Keratinocyte (primary cell): ENCODE measurements at regions not wholly inside any gene's neighbourhood (a gene's known extent, or its start where the extent isn't known, plus 50 kb on each side); places are given as distances from the start of the nearest gene placed in this dataset.

ENCODE experiments used
- CTCF ChIP-seq, 3 experiments: IDR thresholded peaks in 1 of 3; conservative IDR thresholded peaks in 1 of 3; optimal IDR thresholded peaks in 1 of 3; 2 replicates in 2 of 3; 3 replicates in 1 of 3; pipeline versions ENCODE3 to v1.5.1; 2011; ENCODE audit warnings: low read length in 3 of 3, mild to moderate bottlenecking in 3 of 3, moderate library complexity in 2 of 3, control low read depth in 1 of 3, inconsistent platforms in 1 of 3; ENCODE audit not compliant: insufficient read depth in 2 of 3; ENCODE audit errors: extremely low read depth in 1 of 3
- EZH2 ChIP-seq: IDR thresholded peaks from one replicate; pipeline ENCODE4 v1.6.1; 2012; ENCODE audit warnings: inconsistent platforms, mild to moderate bottlenecking, low read length, moderate library complexity

DNA sequence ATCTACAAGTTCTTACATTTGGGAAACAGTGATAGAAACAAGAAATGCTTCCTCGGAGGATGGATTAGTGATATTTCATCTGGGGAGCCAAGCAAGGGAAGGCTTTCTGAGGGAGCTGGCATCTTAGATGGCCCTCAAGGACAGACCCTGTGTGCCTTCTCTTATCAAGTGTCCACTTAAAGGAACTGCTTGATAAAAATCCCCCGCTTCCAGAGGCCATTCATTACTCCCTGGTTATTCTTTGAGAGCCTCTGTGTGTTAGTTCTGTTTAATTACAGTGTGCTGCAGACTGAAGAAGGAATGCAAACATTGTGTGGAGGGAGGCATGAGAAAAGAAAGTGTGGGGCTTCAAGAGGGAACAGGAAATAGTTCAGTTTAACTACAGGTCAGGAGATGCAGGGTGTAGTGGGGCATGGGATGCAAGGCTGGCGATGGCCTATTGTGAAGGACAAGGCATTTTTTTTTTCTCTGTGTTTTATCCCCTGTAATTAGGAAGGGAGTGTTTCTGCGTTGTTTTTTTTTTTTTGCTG, 145.4 kb downstream of the SNX10 start:
- TF ChIP-seq CTCF (optimal IDR thresholded peaks at IDR 0.05 in 1 of 3, IDR thresholded peaks at IDR 0.05 in 1 of 3, conservative IDR thresholded peaks at IDR 0.05 in 1 of 3; ENCODE audit: extremely low read depth in 1 of 3, insufficient read depth in 2 of 3, low read length in 3 of 3): no peak
- TF ChIP-seq EZH2: no peak
